T-helper 2 cell treated with Interferon-gamma antibody and Interleukin-4, amounts not matched to agents 5 μg/mL and 100 μg/mL, for 36 hours (primary cell): ENCODE measurements at regions not wholly inside any gene's neighbourhood (a gene's known extent, or its start where the extent isn't known, plus 50 kb on each side); places are given as distances from the start of the nearest gene placed in this dataset.
"Not testable (repeated sequence)": the region's sequence is repeated elsewhere in the genome, so short reads cannot be mapped to it uniquely, and the experiment has no call there.

Source experiments
- DNase-seq: peaks from one replicate; pipeline ENCODE4 v3.0.0; 2021; ENCODE audit warnings: low spot score
- H3K27ac Mint-ChIP-seq: one replicate; pipeline ENCODE4 v1.8.0; 2021; ENCODE audit warnings: mild to moderate bottlenecking, mixed read lengths
- H3K27me3 Mint-ChIP-seq: one replicate; pipeline ENCODE4 v1.8.0; 2021; ENCODE audit warnings: low read depth, mixed read lengths
- H3K36me3 Mint-ChIP-seq: one replicate; pipeline ENCODE4 v1.8.0; 2021; ENCODE audit warnings: low read depth, mixed read lengths
- H3K4me1 Mint-ChIP-seq: one replicate; pipeline ENCODE4 v1.8.0; 2021; ENCODE audit warnings: low read depth, mixed read lengths
- H3K4me3 Mint-ChIP-seq: one replicate; pipeline ENCODE4 v1.8.0; 2022; ENCODE audit warnings: mild to moderate bottlenecking, moderate library complexity, mixed read lengths
- H3K9me3 Mint-ChIP-seq: one replicate; pipeline ENCODE4 v1.8.0; 2021; ENCODE audit warnings: mixed read lengths

DNA sequence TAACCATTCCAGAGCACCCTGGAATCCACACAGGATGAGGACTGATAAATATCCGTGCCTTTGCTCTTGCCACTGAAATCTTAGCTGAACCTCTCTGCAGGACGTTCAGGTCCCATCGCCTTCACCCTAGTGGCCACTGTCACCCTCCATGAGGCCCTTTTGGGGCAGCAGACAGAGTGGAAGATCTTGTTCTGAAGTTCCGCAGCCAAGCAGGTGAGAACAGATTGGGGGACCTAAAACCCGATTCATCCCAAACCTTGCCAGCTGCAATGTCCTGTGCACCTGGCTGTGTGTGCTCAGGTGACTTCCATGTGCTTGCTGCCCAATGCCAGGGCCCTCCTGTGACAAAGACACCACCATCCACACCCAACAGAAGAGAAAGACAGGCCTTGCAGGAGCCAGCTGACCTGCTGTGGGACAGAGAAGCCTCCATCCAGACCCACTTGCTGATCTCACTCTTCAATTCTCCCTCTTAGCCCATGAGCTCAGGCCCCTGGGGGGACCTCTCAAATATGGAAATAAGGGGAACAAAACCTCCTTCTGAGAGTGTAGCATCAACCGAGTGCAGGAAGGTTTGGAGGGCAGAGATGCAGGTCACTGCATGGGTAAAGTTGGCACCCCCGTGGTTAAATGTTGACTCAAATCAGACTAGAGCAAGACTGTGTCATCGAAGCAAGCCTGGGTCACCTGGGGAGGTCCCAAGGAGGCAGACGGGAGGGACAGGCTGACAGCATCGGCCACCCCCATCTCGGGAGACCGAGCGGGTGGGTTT is 308.7 kb upstream of the DIO3 start:
- H3K4me3 Mint-ChIP-seq: no peak overlapping the region
- H3K9me3 Mint-ChIP-seq: no peaks in the 10 kb centered on the region
- peaks cover 12% of the 10 kb centered on the region for H3K4me1 Mint-ChIP-seq
- no peak overlapping the region for H3K27ac Mint-ChIP-seq
- no peaks in the 10 kb centered on the region for H3K27me3 Mint-ChIP-seq
- no peaks in the 10 kb centered on the region for H3K36me3 Mint-ChIP-seq
- DNase-seq: no peak

DNA sequence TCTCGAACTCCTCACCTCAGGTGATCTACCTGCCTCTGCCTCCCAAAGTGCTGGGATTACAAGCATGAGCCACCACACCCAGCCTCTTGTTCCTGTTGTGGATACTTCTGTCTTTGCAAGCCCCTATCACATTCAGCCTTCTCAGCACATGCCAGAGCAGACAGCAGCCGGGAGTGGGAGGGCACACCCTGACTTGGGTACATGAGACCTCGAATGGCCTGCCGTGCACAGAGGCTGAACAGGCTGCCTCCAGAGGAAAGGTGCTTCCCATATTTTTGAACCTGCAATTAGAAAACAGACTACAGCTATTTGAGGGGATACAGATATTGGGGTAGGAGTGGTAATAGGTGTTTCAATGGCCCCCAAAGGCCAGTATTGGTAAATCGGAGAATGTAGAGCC is 307.3 kb upstream of the DIO3 start:
- Mint-ChIP-seq H3K4me1 (peaks cover 12% of the 10 kb centered on the region), H3K36me3 (no peaks in the 10 kb centered on the region), H3K27ac (no peak overlapping the region), H3K4me3 (no peak overlapping the region), H3K27me3 (peaks cover 3% of the 10 kb centered on the region), H3K9me3 (no peaks in the 10 kb centered on the region)
- no peak for DNase-seq

DNA sequence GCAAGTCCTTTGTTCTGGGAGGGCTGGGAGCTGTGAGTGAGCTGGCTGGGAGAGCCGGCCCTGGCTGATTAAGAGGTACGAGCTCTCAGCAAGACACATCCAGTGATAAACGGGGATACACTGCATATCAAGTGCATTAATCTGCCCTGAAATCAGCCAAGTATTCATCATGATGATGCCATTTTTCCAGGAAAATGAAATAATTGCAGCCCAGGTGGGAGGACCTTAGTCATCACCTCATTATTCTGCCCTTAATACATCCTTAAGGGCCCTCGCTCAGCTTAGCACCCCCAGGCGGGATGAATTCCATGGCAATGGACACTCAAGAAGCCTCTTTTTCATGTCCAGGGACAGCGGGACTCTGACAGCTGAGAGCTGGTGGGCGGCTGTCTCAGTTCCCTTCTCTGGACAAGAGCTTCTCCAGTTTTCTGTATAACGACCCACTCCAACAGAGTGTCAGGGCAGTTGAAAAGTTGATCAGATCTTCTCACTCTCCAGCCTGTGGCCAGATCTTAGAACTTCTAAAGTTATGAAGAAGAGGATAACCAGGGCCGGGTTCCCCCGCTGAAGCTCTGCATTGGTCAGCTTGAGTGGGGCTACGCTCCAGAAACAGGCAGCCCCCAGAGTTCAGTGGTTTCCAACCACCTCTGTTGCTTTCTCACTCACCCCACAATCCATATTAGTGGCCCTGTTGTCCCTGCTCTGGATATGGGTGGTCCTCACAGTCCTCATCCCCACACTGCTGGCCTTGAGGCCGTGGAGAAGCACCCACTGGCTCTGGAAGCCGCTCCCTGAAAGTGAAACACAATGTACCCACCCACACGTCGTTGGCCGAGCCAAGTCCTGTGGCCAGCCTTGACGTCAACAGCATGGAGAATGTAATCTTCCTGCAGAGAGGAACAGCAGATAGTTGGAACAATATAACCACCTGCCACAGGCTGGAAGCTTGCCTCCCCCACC is 306.2 kb upstream of the DIO3 start:
- no peak overlapping the region for H3K27ac Mint-ChIP-seq
- H3K36me3 Mint-ChIP-seq: no peaks in the 10 kb centered on the region
- no peak for DNase-seq
- H3K27me3 Mint-ChIP-seq: peaks cover 3% of the 10 kb centered on the region
- no peaks in the 10 kb centered on the region for H3K9me3 Mint-ChIP-seq
- peaks cover 12% of the 10 kb centered on the region for H3K4me1 Mint-ChIP-seq
- no peak overlapping the region for H3K4me3 Mint-ChIP-seq

DNA sequence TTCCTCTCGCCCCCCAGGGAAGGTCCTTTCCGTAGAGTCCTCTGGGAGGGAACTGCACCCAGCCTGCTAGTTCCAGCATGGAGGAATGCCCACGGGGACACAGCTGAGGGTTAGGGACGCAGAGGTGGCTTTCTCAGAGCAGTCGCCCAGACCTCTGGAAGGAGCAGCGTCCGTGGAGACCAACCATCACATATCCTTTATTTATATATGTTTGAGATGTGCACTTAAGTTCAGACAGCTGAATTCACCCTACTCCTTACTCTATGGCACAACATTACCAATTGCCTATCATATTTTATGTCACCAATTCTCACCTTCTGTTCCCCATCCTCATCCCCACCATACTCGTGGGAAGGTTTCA is 305.6 kb upstream of the DIO3 start:
- Mint-ChIP-seq H3K27ac (no peak overlapping the region), H3K27me3 (peaks cover 3% of the 10 kb centered on the region), H3K36me3 (no peaks in the 10 kb centered on the region), H3K4me3 (no peak overlapping the region), H3K9me3 (no peaks in the 10 kb centered on the region), H3K4me1 (peaks cover 12% of the 10 kb centered on the region)
- DNase-seq: no peak

DNA sequence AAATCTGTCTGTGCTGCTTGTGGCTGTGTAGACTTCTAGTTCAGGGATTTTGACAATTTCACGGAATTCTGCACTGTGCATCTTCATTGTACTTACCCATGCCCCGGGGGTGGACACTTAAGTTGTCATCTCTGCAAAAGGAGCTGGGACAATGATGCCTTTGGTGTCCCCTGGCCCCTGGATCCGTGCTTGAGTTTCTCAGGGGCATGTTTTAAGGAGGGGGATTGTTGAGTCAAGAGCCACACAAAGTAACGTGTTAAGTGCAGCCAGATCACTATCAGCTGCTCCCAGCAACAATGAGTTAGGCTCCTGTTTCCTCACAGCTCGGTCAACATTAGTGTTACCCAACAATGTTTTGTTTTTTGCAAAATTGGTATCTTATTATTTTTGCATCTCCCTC is 305.0 kb upstream of the DIO3 start:
- peaks cover 3% of the 10 kb centered on the region for H3K27me3 Mint-ChIP-seq
- H3K36me3 Mint-ChIP-seq: no peaks in the 10 kb centered on the region
- no peak overlapping the region for H3K4me3 Mint-ChIP-seq
- no peak for DNase-seq
- H3K4me1 Mint-ChIP-seq: peaks cover 12% of the 10 kb centered on the region
- H3K27ac Mint-ChIP-seq: no peak overlapping the region
- no peaks in the 10 kb centered on the region for H3K9me3 Mint-ChIP-seq

DNA sequence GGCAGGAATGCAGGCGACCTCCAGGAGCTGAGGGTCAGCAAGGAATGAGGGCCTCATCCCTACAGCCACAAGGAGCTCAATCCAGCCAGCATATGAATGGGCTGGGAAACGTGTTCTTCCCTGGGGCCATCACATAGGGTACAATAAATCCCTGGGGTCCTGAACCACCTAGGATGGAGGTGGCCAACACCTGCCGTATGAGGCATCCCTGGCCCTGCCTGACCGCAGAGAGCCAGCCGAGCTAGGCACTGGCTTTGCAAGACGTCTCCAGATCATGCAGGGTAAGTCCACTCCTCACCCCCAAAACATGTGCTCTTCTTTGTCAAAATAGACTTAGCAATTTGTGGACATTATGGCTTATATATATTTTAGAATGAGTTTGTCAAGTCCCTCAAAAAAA is 303.7 kb upstream of the DIO3 start:
- DNase-seq: no peak
- H3K9me3 Mint-ChIP-seq: no peaks in the 10 kb centered on the region
- H3K27me3 Mint-ChIP-seq: peaks cover 3% of the 10 kb centered on the region
- peaks cover 3% of the 10 kb centered on the region for H3K4me1 Mint-ChIP-seq
- H3K36me3 Mint-ChIP-seq: no peaks in the 10 kb centered on the region
- no peak overlapping the region for H3K4me3 Mint-ChIP-seq
- H3K27ac Mint-ChIP-seq: no peak overlapping the region

DNA sequence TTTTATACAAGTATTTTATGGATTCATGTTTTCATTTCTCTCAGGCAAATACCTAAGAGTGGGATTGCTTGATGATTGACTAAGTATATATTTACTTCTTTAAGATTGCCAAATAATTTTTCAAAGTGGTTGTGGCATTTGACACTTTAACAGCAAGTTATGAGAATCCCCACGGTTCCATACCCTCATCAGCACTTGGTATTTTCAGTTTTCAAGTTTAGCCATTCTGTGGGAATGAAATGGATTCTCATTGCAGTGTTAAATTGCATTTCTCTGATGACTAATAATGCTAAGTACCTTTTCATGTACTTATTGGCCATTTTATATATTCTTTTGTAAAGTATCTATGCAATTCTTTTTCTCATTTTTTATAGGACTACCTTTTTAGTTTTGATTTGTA is 301.5 kb upstream of the DIO3 start:
- Mint-ChIP-seq H3K9me3 (no peaks in the 10 kb centered on the region), H3K36me3 (no peaks in the 10 kb centered on the region), H3K4me1 (no peaks in the 10 kb centered on the region), H3K4me3 (no peak overlapping the region), H3K27me3 (peaks cover 5% of the 10 kb centered on the region), H3K27ac (no peak overlapping the region)
- DNase-seq: no peak

DNA sequence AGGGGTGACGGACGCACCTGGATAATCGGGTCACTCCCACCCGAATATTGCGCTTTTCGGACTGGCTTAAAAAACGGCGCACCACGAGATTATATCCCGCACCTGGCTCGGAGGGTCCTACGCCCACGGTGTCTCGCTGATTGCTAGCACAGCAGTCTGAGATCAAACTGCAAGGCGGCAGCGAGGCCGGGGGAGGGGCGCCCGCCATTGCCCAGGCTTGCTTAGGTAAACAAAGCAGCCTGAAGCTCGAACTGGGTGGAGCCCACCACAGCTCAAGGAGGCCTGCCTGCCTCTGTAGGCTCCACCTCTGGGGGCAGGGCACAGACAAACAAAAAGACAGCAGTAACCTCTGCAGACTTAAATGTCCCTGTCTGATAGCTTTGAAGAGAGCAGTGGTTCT is 294.9 kb upstream of the DIO3 start:
- H3K9me3 Mint-ChIP-seq, H3K27ac Mint-ChIP-seq, DNase-seq, H3K4me1 Mint-ChIP-seq, H3K27me3 Mint-ChIP-seq, H3K36me3 Mint-ChIP-seq, H3K4me3 Mint-ChIP-seq: not testable (repeated sequence)

DNA sequence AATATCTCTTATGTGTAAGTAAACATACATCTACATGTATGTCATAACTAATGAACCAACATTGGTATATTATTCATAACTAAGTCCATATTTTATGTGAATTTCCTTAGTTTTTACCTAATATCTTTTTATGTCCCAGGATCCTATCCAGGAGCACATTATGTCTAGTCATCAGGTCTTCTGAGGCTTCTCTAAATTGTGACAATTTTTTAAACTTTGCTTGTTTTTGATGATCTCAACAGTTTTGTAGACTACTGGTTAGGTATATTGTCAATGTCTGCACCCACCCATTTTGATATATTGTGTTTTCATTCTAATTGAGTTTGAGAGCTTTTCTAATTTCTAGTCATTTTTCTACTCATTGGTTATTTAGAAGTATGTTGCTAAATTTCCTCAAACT is 288.2 kb upstream of the DIO3 start:
- H3K4me3 Mint-ChIP-seq: no peak overlapping the region
- H3K9me3 Mint-ChIP-seq: no peaks in the 10 kb centered on the region
- H3K36me3 Mint-ChIP-seq: no peaks in the 10 kb centered on the region
- DNase-seq: no peak
- H3K4me1 Mint-ChIP-seq: no peaks in the 10 kb centered on the region
- H3K27me3 Mint-ChIP-seq: peaks cover 4% of the 10 kb centered on the region
- no peak overlapping the region for H3K27ac Mint-ChIP-seq

DNA sequence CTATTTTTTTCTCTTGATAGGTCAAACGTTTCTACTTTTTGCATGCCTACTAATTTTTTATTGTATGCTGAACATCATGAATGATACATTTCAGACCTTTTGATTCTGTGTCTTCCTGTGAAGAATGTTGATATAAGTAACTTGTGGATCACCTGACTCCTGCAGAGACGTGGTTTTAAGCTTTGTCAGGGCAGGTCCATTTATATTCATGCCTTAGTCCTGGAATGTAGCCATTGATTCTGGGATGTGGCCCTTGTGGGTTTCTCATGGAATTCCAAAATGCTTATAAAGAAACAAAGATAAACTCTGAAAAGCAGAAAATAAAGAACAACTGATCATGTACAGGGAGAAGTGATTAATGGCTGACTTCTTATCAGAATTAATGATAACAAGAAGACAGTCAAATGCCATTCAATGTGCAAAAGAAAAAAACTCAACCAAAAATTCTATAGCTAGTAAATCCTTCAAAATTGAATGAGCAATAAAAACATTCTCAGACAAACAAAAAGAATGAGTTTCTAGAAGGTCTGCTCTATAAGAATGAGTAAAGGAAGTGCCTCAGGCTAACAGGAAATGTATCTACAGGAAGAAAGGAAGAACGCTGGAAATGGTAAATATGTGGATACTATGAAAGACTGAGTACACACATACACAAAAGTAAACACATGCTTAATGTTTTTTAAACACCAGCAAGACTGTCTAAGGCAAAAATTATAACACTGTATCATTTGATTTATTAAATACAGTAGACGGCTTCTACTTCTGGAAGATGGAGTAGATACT is 284.8 kb upstream of the DIO3 start:
- no peak overlapping the region for H3K4me3 Mint-ChIP-seq
- H3K36me3 Mint-ChIP-seq: no peaks in the 10 kb centered on the region
- DNase-seq: no peak
- H3K27ac Mint-ChIP-seq: no peak overlapping the region
- H3K27me3 Mint-ChIP-seq: peaks cover 8% of the 10 kb centered on the region
- no peaks in the 10 kb centered on the region for H3K9me3 Mint-ChIP-seq
- no peaks in the 10 kb centered on the region for H3K4me1 Mint-ChIP-seq

DNA sequence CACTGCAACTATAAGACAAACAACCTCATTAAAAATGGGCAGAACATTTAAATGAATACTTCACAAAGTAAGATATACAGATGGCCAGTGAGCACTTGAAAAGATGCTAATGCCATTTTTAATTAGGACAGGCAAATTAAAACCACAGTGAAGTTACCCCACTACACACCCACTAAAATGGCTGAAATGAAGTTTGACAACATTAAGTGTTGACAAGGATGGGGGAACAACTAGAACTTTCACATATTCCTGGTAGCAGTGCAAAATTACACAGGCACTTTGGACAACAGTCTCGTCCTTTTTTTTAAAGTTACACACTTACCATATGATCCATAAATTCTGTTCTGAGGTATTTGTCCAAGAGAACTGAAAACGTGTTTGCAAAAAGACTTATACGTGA is 278.9 kb upstream of the DIO3 start:
- no peaks in the 10 kb centered on the region for H3K9me3 Mint-ChIP-seq
- no peak overlapping the region for H3K27ac Mint-ChIP-seq
- H3K4me1 Mint-ChIP-seq: no peaks in the 10 kb centered on the region
- DNase-seq: no peak
- no peaks in the 10 kb centered on the region for H3K36me3 Mint-ChIP-seq
- H3K4me3 Mint-ChIP-seq: no peak overlapping the region
- peaks cover 3% of the 10 kb centered on the region for H3K27me3 Mint-ChIP-seq

DNA sequence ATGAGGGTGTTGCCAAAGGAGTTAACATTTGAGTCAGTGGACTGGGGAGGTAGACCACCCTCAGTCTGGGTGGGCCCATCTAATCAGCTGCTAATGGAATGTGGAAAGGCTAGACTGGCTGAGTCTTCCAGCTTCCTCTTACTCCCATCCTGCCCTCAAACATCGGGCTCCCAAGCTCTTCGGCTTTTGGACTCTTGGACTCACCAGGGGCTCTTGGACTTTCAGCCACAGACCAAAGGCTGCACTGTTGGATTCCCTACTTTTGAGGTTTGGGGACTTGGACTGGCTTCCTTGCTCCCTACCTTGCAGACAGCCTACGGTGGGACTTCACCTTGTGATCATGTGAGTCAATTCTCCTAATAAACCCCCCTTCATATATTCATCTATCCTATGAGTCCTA is 276.6 kb upstream of the DIO3 start:
- no peak overlapping the region for H3K27ac Mint-ChIP-seq
- DNase-seq: no peak
- peaks cover 3% of the 10 kb centered on the region for H3K27me3 Mint-ChIP-seq
- no peak overlapping the region for H3K4me3 Mint-ChIP-seq
- H3K4me1 Mint-ChIP-seq: no peaks in the 10 kb centered on the region
- H3K36me3 Mint-ChIP-seq: no peaks in the 10 kb centered on the region
- no peaks in the 10 kb centered on the region for H3K9me3 Mint-ChIP-seq

DNA sequence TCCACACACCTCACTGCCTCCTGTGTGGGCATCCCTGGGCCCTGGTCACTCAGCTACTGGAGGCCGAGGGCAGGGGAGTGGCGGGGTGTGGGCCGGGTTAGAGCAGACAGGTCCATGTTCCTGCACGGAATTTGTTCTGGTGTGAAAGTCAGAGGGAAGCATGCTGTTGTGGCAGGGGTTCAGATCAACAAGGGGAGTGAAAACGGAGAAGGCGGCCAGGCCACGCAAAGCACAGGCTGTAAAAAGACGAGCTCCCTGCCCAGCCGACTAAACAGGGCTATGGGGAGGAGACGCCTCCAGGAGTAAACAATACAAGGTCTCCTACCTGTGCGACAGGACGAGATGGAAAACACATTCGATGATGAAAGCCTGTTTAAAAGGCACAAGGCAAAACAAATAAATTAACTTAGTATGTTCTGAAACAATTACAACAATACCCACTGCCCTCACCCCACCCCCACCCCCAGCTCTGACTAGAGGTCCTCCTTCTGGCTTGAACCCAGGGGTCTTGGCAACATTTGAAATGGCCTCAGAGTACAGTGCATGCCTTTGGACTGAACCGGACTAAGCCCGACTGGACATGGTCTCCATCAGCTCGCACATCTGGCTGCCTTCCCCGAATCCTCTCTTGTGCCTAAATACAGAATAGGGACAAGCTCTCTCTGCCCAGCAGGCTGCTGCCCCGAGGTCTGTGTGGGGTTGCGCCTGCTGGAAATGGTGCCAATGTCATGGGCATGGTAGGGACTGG is 274.9 kb upstream of the DIO3 start:
- no peak overlapping the region for H3K4me3 Mint-ChIP-seq
- peaks cover under 1% of the 10 kb centered on the region for H3K27me3 Mint-ChIP-seq
- H3K27ac Mint-ChIP-seq: no peak overlapping the region
- no peak for DNase-seq
- H3K4me1 Mint-ChIP-seq: no peaks in the 10 kb centered on the region
- no peaks in the 10 kb centered on the region for H3K9me3 Mint-ChIP-seq
- H3K36me3 Mint-ChIP-seq: no peaks in the 10 kb centered on the region
